ENCODE measurements at regions not wholly inside any gene's neighbourhood (a gene's known extent, or its start where the extent isn't known, plus 50 kb on each side); places are given as distances from the start of the nearest gene placed in this dataset.
"Not testable (repeated sequence)": the region's sequence is repeated elsewhere in the genome, so short reads cannot be mapped to it uniquely, and the experiment has no call there.

DNA sequence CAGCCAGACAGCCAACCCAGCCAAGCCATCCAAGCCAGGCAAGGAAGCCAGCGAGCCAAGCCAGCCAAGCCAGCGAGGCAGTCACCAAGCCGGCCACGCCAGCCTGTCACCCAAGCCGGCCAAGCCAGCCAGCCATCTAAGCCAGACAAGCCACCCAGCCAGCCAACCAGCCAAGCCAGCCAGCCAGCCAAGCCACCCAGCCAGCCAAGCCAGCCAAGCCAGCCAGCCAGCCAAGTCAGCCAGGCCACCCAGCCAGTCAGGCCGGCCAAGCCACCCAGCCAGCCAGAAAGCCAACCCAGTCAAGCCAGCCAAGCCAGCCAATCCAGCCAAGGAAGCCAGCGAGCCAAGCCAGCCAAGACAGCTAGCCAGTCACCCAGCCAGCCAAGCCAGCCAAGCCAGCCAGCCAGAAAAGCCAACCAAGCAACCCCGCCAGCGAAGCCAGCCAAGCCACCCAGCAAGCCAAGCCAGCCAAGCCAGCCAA is 201.2 kb downstream of the GOLGA6L6 start:
- TF ChIP-seq RAD21 (IDR thresholded peaks at IDR 0.05; ENCODE audit: low read depth) (no peak), SRF (IDR thresholded peaks at IDR 0.05; ENCODE audit: low read depth) (no peak), POLR2A (IDR thresholded peaks at IDR 0.05; ENCODE audit: borderline replicate concordance, extremely low read depth, insufficient read depth, insufficient read length) (no peak), ZNF274 (IDR thresholded peaks at IDR 0.05; ENCODE audit: low read depth, low read length) (no peak), EZH2 (IDR thresholded peaks at IDR 0.05) (no peak)
- TF ChIP-seq, protein P1, sequence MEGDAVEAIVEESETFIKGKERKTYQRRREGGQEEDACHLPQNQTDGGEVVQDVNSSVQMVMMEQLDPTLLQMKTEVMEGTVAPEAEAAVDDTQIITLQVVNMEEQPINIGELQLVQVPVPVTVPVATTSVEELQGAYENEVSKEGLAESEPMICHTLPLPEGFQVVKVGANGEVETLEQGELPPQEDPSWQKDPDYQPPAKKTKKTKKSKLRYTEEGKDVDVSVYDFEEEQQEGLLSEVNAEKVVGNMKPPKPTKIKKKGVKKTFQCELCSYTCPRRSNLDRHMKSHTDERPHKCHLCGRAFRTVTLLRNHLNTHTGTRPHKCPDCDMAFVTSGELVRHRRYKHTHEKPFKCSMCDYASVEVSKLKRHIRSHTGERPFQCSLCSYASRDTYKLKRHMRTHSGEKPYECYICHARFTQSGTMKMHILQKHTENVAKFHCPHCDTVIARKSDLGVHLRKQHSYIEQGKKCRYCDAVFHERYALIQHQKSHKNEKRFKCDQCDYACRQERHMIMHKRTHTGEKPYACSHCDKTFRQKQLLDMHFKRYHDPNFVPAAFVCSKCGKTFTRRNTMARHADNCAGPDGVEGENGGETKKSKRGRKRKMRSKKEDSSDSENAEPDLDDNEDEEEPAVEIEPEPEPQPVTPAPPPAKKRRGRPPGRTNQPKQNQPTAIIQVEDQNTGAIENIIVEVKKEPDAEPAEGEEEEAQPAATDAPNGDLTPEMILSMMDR (IDR thresholded peaks at IDR 0.05 in 2 of 3, conservative IDR thresholded peaks at IDR 0.05 in 1 of 3; ENCODE audit: borderline replicate concordance in 1 of 3, insufficient read depth in 1 of 3, low read depth in 2 of 3, low read length in 2 of 3), result no peak
- BruUV-seq (replicated peaks), result no TSS peak
- DNase-seq (ENCODE audit: low read depth, low spot score) (no peak), ATAC-seq (peak; percentile 25)
- no peak overlapping the region for H3K27ac ChIP-seq (ENCODE audit: low read depth, low read length)
- peaks cover 31 to 49% of the 10 kb centered on the region in 2 experiments for H3K9me3 ChIP-seq (ENCODE audit: control insufficient read depth in 1 of 2, insufficient read depth in 1 of 2, low read depth in 1 of 2, low read length in 2 of 2)
- H3K27me3 ChIP-seq (ENCODE audit: insufficient read depth, low read length), result no peaks in the 10 kb centered on the region
- H3K36me3 ChIP-seq (ENCODE audit: control insufficient read depth in 1 of 2, insufficient read depth in 2 of 2, low read length in 2 of 2), result no peaks in the 10 kb centered on the region
- H3K9ac ChIP-seq (ENCODE audit: low read length), result no peak overlapping the region
- ChIA-PET RAD21 (ENCODE audit: low non-redundant PET in 1 of 2, low total read pairs in 2 of 2, uncharacterized antibody in 2 of 2, unreplicated experiment in 2 of 2) (no interaction called here), POLR2A (no interaction called here), CTCF (no interaction called here)
- intact Hi-C loops (cut with micrococcal nuclease), result no loop called here
- H2AFZ ChIP-seq (ENCODE audit: low read depth, low read length, poor library complexity, severe bottlenecking), result no peak overlapping the region
- no peak overlapping the region for H3K4me2 ChIP-seq (ENCODE audit: low read length)
- H3K79me2 ChIP-seq (ENCODE audit: insufficient read depth, low read length), result no peaks in the 10 kb centered on the region
- no peaks in the 10 kb centered on the region for H3K9me2 ChIP-seq (ENCODE audit: insufficient read depth)
- H3K4me3 ChIP-seq (replicated peaks in 1 of 2; ENCODE audit: low read depth in 1 of 2, low read length in 2 of 2), result no peak overlapping the region
- no peaks in the 10 kb centered on the region for H3K4me1 ChIP-seq (ENCODE audit: control insufficient read depth in 1 of 2, insufficient read depth in 2 of 2, low read length in 2 of 2)
- no peaks in the 10 kb centered on the region for H4K20me1 ChIP-seq (ENCODE audit: insufficient read depth)

DNA sequence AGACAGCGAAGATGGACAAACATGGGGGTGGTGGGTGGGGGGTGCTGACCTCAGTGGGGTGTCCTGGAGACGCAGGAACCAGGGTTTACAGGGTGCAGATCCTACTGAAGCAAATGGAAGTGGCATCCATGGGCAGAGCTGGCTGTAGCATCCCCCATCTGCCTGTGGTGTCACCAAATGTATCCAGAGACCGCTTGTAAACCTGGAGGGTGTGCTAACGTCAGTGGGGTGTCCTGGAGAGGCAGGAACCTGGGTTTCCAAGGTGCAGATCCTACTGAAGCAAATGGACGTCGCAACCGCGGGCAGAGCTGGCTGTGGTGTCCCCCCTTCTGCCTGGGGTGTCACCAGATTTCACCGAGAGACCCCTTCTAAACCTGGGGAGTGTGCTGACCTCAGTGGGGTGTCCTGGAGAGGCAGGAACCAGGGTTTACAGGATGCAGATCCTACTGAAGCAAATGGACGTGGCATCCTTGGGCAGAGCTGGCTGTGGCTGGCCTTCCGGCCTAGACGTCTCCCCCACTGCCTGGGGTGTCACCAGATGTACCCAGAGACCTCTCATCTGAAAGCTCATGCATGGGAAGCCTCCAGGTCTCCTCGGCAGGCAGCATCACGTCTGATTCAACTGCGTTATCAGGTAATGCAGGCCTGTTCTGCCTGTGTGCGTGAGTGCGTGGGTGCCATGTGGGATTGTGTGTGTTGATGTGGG is 202.4 kb downstream of the GOLGA6L6 start:
- RAD21 ChIA-PET (ENCODE audit: low non-redundant PET in 1 of 2, low total read pairs in 2 of 2, uncharacterized antibody in 2 of 2, unreplicated experiment in 2 of 2); H3K9me2 ChIP-seq (ENCODE audit: insufficient read depth); CTCF ChIA-PET; H3K4me3 ChIP-seq (replicated peaks in 1 of 2; ENCODE audit: low read depth in 1 of 2, low read length in 2 of 2); H4K20me1 ChIP-seq (ENCODE audit: insufficient read depth); H3K4me1 ChIP-seq (ENCODE audit: control insufficient read depth in 1 of 2, insufficient read depth in 2 of 2, low read length in 2 of 2); intact Hi-C loops (cut with micrococcal nuclease); ATAC-seq; H2AFZ ChIP-seq (ENCODE audit: low read depth, low read length, poor library complexity, severe bottlenecking); BruUV-seq (replicated peaks); POLR2A ChIA-PET; H3K27me3 ChIP-seq (ENCODE audit: insufficient read depth, low read length); H3K9ac ChIP-seq (ENCODE audit: low read length); DNase-seq (ENCODE audit: low read depth, low spot score); H3K36me3 ChIP-seq (ENCODE audit: control insufficient read depth in 1 of 2, insufficient read depth in 2 of 2, low read length in 2 of 2); H3K27ac ChIP-seq (ENCODE audit: low read depth, low read length); H3K4me2 ChIP-seq (ENCODE audit: low read length); H3K79me2 ChIP-seq (ENCODE audit: insufficient read depth, low read length): not testable (repeated sequence)
- H3K9me3 ChIP-seq (ENCODE audit: control insufficient read depth in 1 of 2, insufficient read depth in 1 of 2, low read depth in 1 of 2, low read length in 2 of 2), result peaks cover 20 to 39% of the 10 kb centered on the region in 2 experiments

DNA sequence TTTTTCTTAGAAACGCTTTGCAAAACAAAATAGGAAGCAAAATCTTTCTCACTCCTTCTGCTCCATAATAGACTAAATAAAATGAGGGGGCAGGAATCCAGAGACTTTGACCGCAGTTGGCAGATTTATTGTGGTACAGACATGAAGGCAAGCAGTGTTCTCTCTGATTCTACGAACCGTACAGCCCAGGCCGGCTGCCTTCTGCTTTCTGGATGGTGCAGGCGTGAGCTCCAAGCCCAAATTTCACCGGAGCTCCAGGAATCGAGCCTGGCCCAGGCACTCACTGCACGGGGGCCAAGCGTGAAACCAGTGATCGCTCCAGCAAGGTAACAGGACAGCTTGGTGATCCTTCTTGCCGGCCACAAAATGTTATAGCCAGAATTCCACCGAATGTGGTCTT is 202.9 kb downstream of the GOLGA6L6 start:
- H3K79me2 ChIP-seq (ENCODE audit: insufficient read depth, low read length); RAD21 ChIA-PET (ENCODE audit: low non-redundant PET in 1 of 2, low total read pairs in 2 of 2, uncharacterized antibody in 2 of 2, unreplicated experiment in 2 of 2); POLR2A ChIA-PET; H3K27me3 ChIP-seq (ENCODE audit: insufficient read depth, low read length); H3K27ac ChIP-seq (ENCODE audit: low read depth, low read length); ATAC-seq; H3K36me3 ChIP-seq (ENCODE audit: control insufficient read depth in 1 of 2, insufficient read depth in 2 of 2, low read length in 2 of 2); H3K9ac ChIP-seq (ENCODE audit: low read length); H3K4me1 ChIP-seq (ENCODE audit: control insufficient read depth in 1 of 2, insufficient read depth in 2 of 2, low read length in 2 of 2); H2AFZ ChIP-seq (ENCODE audit: low read depth, low read length, poor library complexity, severe bottlenecking); H4K20me1 ChIP-seq (ENCODE audit: insufficient read depth); intact Hi-C loops (cut with micrococcal nuclease); H3K9me2 ChIP-seq (ENCODE audit: insufficient read depth); CTCF ChIA-PET; BruUV-seq (replicated peaks); H3K4me2 ChIP-seq (ENCODE audit: low read length); DNase-seq (ENCODE audit: low read depth, low spot score); H3K4me3 ChIP-seq (replicated peaks in 1 of 2; ENCODE audit: low read depth in 1 of 2, low read length in 2 of 2): not testable (repeated sequence)
- H3K9me3 ChIP-seq (ENCODE audit: control insufficient read depth in 1 of 2, insufficient read depth in 1 of 2, low read depth in 1 of 2, low read length in 2 of 2), result peaks cover 17 to 35% of the 10 kb centered on the region in 2 experiments

All from HCT116 (cell line).